Uterus (tissue), 2 donors: ENCODE measurements at regions not wholly inside any gene's neighbourhood (a gene's known extent, or its start where the extent isn't known, plus 50 kb on each side); places are given as distances from the start of the nearest gene placed in this dataset.

Experiments used
- POLR2A ChIP-seq, 2 donors: fragments of 450-650 bp; IDR thresholded peaks; one replicate each; pipeline ENCODE4 v1.6.1; 2016; ENCODE audit warnings: antibody characterized with exemption in 2 of 2, mild to moderate bottlenecking in 1 of 2, moderate library complexity in 1 of 2
- TF ChIP-seq, protein P1 (sequence below), 4 experiments: fragments of 200-600 bp in 2 of 4; fragments of 450-650 bp in 2 of 4; sonication (generic) in 2 of 4; IDR thresholded peaks; one replicate each; pipeline ENCODE4 v1.5.1; 2016 to 2019; ENCODE audit warnings: antibody characterized with exemption in 4 of 4, mild to moderate bottlenecking in 2 of 4, moderate library complexity in 1 of 4

DNA sequence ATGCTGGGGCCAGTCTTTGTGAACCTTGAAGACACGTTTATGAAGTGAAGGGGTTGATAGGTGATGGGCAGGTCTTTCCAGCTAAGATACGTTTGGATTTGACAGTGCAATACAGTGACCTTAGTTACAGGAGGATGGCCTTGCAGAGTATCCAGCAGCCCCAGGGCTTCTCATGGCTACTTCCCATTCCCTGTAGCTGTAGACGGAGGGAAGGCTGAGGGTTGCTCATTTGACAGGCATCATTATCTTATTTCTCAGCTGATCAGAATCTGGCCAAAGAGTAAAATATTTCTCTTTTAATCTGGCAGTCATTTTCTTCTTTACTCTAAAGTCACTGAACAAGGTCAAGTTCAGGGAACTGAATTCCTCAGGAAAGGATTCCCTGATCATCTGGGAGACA lies 85.1 kb upstream of the RMDN2 start:
- no peak for TF ChIP-seq POLR2A (IDR thresholded peaks at IDR 0.05)
- TF ChIP-seq, protein P1, sequence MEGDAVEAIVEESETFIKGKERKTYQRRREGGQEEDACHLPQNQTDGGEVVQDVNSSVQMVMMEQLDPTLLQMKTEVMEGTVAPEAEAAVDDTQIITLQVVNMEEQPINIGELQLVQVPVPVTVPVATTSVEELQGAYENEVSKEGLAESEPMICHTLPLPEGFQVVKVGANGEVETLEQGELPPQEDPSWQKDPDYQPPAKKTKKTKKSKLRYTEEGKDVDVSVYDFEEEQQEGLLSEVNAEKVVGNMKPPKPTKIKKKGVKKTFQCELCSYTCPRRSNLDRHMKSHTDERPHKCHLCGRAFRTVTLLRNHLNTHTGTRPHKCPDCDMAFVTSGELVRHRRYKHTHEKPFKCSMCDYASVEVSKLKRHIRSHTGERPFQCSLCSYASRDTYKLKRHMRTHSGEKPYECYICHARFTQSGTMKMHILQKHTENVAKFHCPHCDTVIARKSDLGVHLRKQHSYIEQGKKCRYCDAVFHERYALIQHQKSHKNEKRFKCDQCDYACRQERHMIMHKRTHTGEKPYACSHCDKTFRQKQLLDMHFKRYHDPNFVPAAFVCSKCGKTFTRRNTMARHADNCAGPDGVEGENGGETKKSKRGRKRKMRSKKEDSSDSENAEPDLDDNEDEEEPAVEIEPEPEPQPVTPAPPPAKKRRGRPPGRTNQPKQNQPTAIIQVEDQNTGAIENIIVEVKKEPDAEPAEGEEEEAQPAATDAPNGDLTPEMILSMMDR (IDR thresholded peaks at IDR 0.05): no peak
